Stimulated activated CD4-positive, alpha-beta T cell treated with anti-CD3 and anti-CD28 coated beads, Interleukin-1b, Interleukin-23, amount 100 ng/mL, for 24 hours (primary cell): ENCODE measurements at regions not wholly inside any gene's neighbourhood (a gene's known extent, or its start where the extent isn't known, plus 50 kb on each side); places are given as distances from the start of the nearest gene placed in this dataset.

Experiments
- DNase-seq, 4 experiments: peaks; one replicate each; pipeline ENCODE4 v3.0.0-alpha.2; 2020; ENCODE audit warnings: low read depth in 4 of 4, low spot score in 1 of 4

DNA sequence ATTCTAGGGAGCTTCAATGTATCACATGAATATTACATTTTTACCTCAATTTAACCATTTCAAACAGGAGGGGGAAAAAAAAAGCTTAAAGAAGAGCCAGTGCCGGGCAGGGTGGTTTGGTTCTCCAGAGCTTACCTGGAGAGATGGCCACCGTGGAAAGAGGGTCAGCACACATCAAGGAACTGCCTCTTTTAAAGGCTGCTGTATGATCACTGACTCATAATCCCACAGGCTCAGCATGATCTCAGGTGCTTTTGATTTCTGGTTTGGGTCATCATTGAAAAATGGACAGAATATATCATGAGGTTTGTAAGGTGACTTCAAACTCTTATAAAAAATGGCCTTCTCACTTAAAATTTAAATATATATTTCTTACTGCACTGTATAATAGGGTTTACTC lies 67.5 kb upstream of the MDFIC start:
- no peak for DNase-seq

DNA sequence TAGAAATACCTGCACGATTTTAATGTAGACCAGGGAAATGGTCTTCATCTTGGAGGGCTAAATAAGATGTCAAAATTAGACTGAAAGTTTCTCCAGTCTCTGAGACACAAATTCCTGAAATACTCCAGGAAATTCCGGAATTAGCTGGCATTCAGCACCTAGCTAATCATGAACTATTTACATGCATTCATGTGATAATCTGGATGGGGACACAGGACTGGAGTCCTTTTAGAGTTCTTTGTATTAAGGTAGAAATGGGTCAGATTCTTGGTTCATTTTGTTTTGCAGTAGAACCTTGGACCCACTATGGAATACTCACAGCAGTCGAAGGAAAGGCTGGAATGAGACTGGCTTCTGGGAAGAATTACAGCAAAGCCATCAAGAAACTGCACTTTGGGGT lies 65.3 kb upstream of the MDFIC start:
- DNase-seq, result no peak

DNA sequence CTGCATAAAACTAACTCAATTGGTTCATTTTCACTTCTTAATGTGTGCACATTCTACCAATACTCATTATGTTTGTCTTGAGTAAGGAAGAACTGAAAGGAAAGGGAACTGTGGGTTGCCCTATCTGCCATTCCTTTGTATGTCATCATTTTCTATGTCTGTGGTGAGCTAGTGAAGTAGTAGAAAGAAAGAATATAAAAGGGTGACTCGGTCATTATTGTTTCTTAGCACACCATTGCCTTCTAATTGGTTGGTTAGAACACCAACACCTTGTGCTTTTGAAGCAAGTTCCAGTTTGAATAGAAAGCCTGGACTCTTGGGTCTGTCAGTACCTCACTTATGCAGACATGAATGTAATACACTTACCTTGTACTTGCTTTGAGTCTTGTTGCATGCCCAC lies 64.3 kb upstream of the MDFIC start:
- no peak for DNase-seq

DNA sequence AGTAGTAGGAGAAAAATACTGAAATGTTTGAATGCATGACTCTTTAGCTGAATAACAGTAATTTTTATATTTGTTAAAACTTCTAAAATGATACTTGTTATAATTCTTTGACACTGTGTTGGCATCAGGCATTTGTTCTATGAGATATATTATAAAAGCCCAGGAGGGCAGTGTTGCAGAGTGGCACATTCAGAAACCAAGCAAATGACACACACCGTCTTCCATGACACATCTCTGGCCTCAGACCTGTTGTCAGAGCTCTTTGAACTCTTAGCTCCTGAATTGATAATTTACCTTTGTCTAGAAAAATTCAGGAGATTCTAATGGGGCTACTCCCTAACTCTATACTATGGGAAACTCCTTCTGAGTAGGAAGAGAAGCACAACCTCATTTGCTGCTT lies 62.4 kb upstream of the MDFIC start:
- DNase-seq, result no peak

DNA sequence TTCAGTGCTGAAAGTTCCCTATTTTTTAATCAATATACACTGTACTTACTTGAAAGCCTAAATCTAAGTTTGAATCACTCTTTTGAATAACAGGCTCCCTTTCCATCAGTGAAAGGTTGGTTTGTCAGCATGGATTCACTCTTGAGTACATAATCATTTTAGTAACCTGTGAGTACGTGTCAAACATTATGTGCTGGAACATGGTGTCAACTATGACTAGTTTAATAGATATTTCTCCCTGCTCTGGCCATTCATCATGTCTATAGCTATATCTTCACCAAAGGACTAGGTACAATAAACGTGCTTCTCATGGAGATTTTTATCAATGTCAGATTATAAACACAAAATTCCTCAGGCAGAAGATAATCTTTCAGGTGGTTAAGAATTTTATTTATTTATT lies 61.7 kb upstream of the MDFIC start:
- no peak for DNase-seq

DNA sequence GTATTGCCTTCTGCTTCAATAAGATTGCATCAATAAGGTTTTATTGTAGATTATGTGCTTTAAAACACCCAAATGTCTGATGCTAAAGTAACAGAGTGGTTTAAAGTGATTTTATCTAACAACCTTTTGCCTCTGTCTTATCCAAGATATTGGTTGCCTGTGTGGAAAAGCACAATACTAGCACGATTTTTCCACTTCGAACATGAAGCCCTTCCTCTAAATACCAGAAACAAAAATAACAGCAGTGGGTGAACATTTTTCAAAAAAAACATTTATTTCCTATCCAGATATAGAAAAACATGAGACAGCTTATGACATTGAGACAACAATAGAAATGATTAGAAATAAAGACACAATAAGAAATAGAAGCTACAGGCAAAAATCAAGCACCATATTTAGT lies 59.5 kb upstream of the MDFIC start:
- no peak for DNase-seq

DNA sequence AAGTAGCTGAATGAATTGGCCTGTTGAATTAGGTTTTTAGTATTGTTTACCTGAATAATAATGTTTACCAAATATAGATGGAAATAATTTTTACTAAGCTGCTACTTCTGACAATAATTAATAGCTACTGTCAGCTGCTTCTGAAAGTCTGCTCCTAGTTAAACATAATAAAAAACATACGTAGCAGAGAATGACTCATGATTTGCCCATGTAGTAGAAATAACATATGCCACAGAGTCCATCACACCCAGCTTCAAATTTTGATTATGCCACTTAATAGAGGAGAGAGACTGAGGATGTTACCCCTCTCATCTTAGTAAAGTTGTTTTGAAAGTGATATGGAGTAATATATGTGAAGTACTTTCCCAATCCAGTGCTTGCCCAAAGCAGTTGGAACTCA lies 57.6 kb upstream of the MDFIC start:
- no peak for DNase-seq

DNA sequence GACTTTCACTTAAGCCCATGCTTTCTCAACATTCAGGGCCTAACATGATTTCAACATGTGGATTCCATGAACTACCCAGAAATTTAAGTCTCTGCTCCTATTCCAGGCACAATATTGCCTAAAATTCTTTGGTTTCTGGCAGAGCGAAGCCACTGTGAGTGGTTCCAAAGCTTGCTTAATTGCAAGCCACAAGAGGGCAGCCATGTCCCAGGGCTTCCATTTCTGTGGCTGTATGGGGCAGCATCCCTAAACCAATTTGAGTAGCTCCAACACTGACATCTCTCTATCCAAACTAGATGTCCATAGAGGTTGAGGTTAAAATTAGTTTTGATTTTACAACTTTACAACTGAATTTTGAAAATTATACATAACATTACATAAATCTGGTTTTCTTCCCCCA lies 56.3 kb upstream of the MDFIC start:
- peak; percentile 21 to 50 (median 44) for DNase-seq
